ENCODE measurements at regions not wholly inside any gene's neighbourhood (a gene's known extent, or its start where the extent isn't known, plus 50 kb on each side); places are given as distances from the start of the nearest gene placed in this dataset.

GRCh38 chr15:26051761-26052675 lies 188.9 kb upstream of the ATP10A start:
- Histone ChIP-seq H3K79me2 (replicated peaks; ENCODE audit: insufficient read depth, low read length) (no peaks in the 10 kb centered on the region), H3K36me3 (ENCODE audit: insufficient read depth, low read length) (no peaks in the 10 kb centered on the region), H3K9me3 (ENCODE audit: low read length) (no peaks in the 10 kb centered on the region), H3K4me2 (ENCODE audit: low read length) (no peak overlapping the region), H3K9ac (ENCODE audit: low read length) (no peak overlapping the region), H3K27ac (ENCODE audit: low read length) (peak overlapping the region; percentile 42), H3K9me2 (ENCODE audit: insufficient read depth, low read length) (no peaks in the 10 kb centered on the region), H2AFZ (ENCODE audit: low read depth, low read length) (no peak overlapping the region), H4K20me1 (ENCODE audit: insufficient read depth) (no peaks in the 10 kb centered on the region), H3K27me3 (ENCODE audit: insufficient read depth, low read depth, low read length) (no peaks in the 10 kb centered on the region), H3F3A (ENCODE audit: insufficient read depth, low read length, poor library complexity, severe bottlenecking) (peaks cover 5% of the 10 kb centered on the region), H3K4me3 (ENCODE audit: low read length) (no peak overlapping the region)
- TF ChIP-seq TAF1 (IDR thresholded peaks at IDR 0.05; ENCODE audit: low read depth) (no peak), EZH2 (IDR thresholded peaks at IDR 0.05; ENCODE audit: borderline replicate concordance, insufficient read depth, low read length, poor library complexity, severe bottlenecking) (no peak), SMC3 (conservative IDR thresholded peaks at IDR 0.05; ENCODE audit: poor library complexity) (no peak), RAD21 (conservative IDR thresholded peaks at IDR 0.05) (no peak), REST (IDR thresholded peaks at IDR 0.05; ENCODE audit: borderline replicate concordance) (no peak), EP300 (conservative IDR thresholded peaks at IDR 0.05; ENCODE audit: poor library complexity, severe bottlenecking) (no peak), MXI1 (conservative IDR thresholded peaks at IDR 0.05; ENCODE audit: poor library complexity, severe bottlenecking) (no peak), CTCF (IDR thresholded peaks at IDR 0.05; ENCODE audit: poor library complexity, severe bottlenecking) (no peak), POLR2AphosphoS5 (IDR thresholded peaks at IDR 0.05) (no peak)

GRCh38 chr15:26050984-26051383 lies 187.9 kb upstream of the ATP10A start:
- Histone ChIP-seq H3K9me2 (ENCODE audit: insufficient read depth, low read length) (no peaks in the 10 kb centered on the region), H3F3A (ENCODE audit: insufficient read depth, low read length, poor library complexity, severe bottlenecking) (peaks cover 5% of the 10 kb centered on the region), H3K36me3 (ENCODE audit: insufficient read depth, low read length) (no peaks in the 10 kb centered on the region), H3K27me3 (ENCODE audit: insufficient read depth, low read depth, low read length) (no peaks in the 10 kb centered on the region), H2AFZ (ENCODE audit: low read depth, low read length) (no peak overlapping the region), H3K4me3 (ENCODE audit: low read length) (no peak overlapping the region), H3K27ac (ENCODE audit: low read length) (peak overlapping the region; percentile 42), H3K4me2 (ENCODE audit: low read length) (peak overlapping the region; percentile 5), H3K9ac (ENCODE audit: low read length) (no peak overlapping the region), H3K9me3 (ENCODE audit: low read length) (no peaks in the 10 kb centered on the region), H3K79me2 (replicated peaks; ENCODE audit: insufficient read depth, low read length) (no peaks in the 10 kb centered on the region), H4K20me1 (ENCODE audit: insufficient read depth) (no peaks in the 10 kb centered on the region)
- TF ChIP-seq RAD21 (conservative IDR thresholded peaks at IDR 0.05) (no peak), EP300 (conservative IDR thresholded peaks at IDR 0.05; ENCODE audit: poor library complexity, severe bottlenecking) (no peak), REST (IDR thresholded peaks at IDR 0.05; ENCODE audit: borderline replicate concordance) (peak; percentile 38)

Data from neural cell (in vitro differentiated cells).